ENCODE measurements at regions not wholly inside any gene's neighbourhood (a gene's known extent, or its start where the extent isn't known, plus 50 kb on each side); places are given as distances from the start of the nearest gene placed in this dataset.

- TF ChIP-seq POLR2A (IDR thresholded peaks at IDR 0.05) (no peak), CTCF (IDR thresholded peaks at IDR 0.05) (no peak)
Observed at GRCh38 chr6:54772610-54773009, 74.0 kb upstream of the FAM83B start.
